Upper lobe of left lung (tissue), 4 donors: ENCODE measurements at regions not wholly inside any gene's neighbourhood (a gene's known extent, or its start where the extent isn't known, plus 50 kb on each side); places are given as distances from the start of the nearest gene placed in this dataset.

Experiments used
- CTCF ChIP-seq, 6 experiments: fragments of 450-650 bp in 4 of 6; fragments of 200-600 bp in 2 of 6; sonication (generic) in 2 of 6; IDR thresholded peaks; one replicate each; pipeline ENCODE4 v1.5.1; 2016 to 2019; ENCODE audit warnings: antibody characterized with exemption in 6 of 6
- POLR2A ChIP-seq, 4 donors: fragments of 450-650 bp; IDR thresholded peaks; one replicate each; pipeline ENCODE4 v1.5.1; 2016 to 2017; ENCODE audit warnings: antibody characterized with exemption in 4 of 4, mild to moderate bottlenecking in 2 of 4
- POLR2AphosphoS5 ChIP-seq, 2 donors: sonication (generic); formaldehyde crosslinking; IDR thresholded peaks; one replicate each; pipeline ENCODE4 v1.5.1; 2017; ENCODE audit warnings: antibody characterized with exemption in 2 of 2

GRCh38 chr2:172259827-172260226, 157.1 kb upstream of the DLX2 start:
- no peak for TF ChIP-seq CTCF (IDR thresholded peaks at IDR 0.05)
- no peak for TF ChIP-seq POLR2AphosphoS5 (IDR thresholded peaks at IDR 0.05)
- no peak for TF ChIP-seq POLR2A (IDR thresholded peaks at IDR 0.05)
